HG03097 (cell line): ENCODE measurements at regions not wholly inside any gene's neighbourhood (a gene's known extent, or its start where the extent isn't known, plus 50 kb on each side); places are given as distances from the start of the nearest gene placed in this dataset.
"Not testable (repeated sequence)": the region's sequence is repeated elsewhere in the genome, so short reads cannot be mapped to it uniquely, and the experiment has no call there.

ENCODE experiments used
- ATAC-seq: cut with Tn5 transposase; IDR thresholded peaks from one replicate; pipeline ENCODE4 v1.9.1; 2021; ENCODE audit not compliant: unreplicated experiment, low FRiP score

GRCh38 chr2:67889056-67889455 lies 173.7 kb downstream of the C1D start:
- no peak for ATAC-seq

GRCh38 chr2:67891642-67892041 lies 171.2 kb downstream of the C1D start:
- no peak for ATAC-seq

- ATAC-seq: no peak
Observed at GRCh38 chr2:67892339-67892846, 170.4 kb downstream of the C1D start.

- no peak for ATAC-seq
Observed at GRCh38 chr2:67895227-67895941, 167.4 kb downstream of the C1D start.

GRCh38 chr2:67896076-67896475 lies 166.7 kb downstream of the C1D start:
- ATAC-seq: no peak

GRCh38 chr2:67896476-67896875 lies 166.3 kb downstream of the C1D start:
- ATAC-seq: no peak

- ATAC-seq: no peak
Observed at GRCh38 chr2:67898595-67898994, 164.2 kb downstream of the C1D start.

- no peak for ATAC-seq
Observed at GRCh38 chr2:67899187-67899586, 163.6 kb downstream of the C1D start.

GRCh38 chr2:67900826-67901225 lies 162.0 kb downstream of the C1D start:
- no peak for ATAC-seq

- ATAC-seq: no peak
Observed at GRCh38 chr2:67904566-67904965, 158.2 kb downstream of the C1D start.

GRCh38 chr2:67904966-67905365 lies 157.8 kb downstream of the C1D start:
- ATAC-seq: no peak

GRCh38 chr2:67906547-67906946 lies 156.3 kb downstream of the C1D start:
- ATAC-seq: not testable (repeated sequence)

- ATAC-seq: no peak
Observed at GRCh38 chr2:67917332-67918054, 145.3 kb downstream of the C1D start.

- no peak for ATAC-seq
Observed at GRCh38 chr2:67918471-67918870, 144.3 kb downstream of the C1D start.

GRCh38 chr2:67919490-67919889 lies 143.3 kb downstream of the C1D start:
- no peak for ATAC-seq

GRCh38 chr2:67922080-67922785 lies 140.6 kb downstream of the C1D start:
- no peak for ATAC-seq

GRCh38 chr2:67923696-67924095 lies 139.1 kb downstream of the C1D start:
- no peak for ATAC-seq

- no peak for ATAC-seq
Observed at GRCh38 chr2:67927501-67927900, 135.3 kb downstream of the C1D start.

- no peak for ATAC-seq
Observed at GRCh38 chr2:67930156-67930555, 132.6 kb downstream of the C1D start.

GRCh38 chr2:67936969-67937368 lies 125.8 kb downstream of the C1D start:
- no peak for ATAC-seq

- ATAC-seq: no peak
Observed at GRCh38 chr2:67938053-67938452, 124.8 kb downstream of the C1D start.
